ENCODE measurements at regions not wholly inside any gene's neighbourhood (a gene's known extent, or its start where the extent isn't known, plus 50 kb on each side); places are given as distances from the start of the nearest gene placed in this dataset.

- TF ChIP-seq SUZ12 (IDR thresholded peaks at IDR 0.05; ENCODE audit: extremely low read depth, insufficient read depth, insufficient read length) = no peak
- DNase-seq (ENCODE audit: low read depth, low spot score) = no peak
- Histone ChIP-seq H3K27me3 (ENCODE audit: insufficient read depth, insufficient read length) (peaks cover 2% of the 10 kb centered on the region), H3K4me1 (ENCODE audit: insufficient read depth, insufficient read length) (peaks cover 8% of the 10 kb centered on the region), H3K36me3 (ENCODE audit: insufficient read depth, insufficient read length, low read length) (no peaks in the 10 kb centered on the region), H3K4me3 (ENCODE audit: insufficient read length, low read depth) (no peak overlapping the region), H3K9me3 (ENCODE audit: insufficient read depth, low read length) (peaks cover 7% of the 10 kb centered on the region; the same call in 1 of the 2 replicates), H3K9ac (ENCODE audit: insufficient read length, low read depth) (no peak overlapping the region)
Measured at GRCh38 chr12:124637581-124637981, 70.2 kb upstream of the NCOR2 start.

DNA sequence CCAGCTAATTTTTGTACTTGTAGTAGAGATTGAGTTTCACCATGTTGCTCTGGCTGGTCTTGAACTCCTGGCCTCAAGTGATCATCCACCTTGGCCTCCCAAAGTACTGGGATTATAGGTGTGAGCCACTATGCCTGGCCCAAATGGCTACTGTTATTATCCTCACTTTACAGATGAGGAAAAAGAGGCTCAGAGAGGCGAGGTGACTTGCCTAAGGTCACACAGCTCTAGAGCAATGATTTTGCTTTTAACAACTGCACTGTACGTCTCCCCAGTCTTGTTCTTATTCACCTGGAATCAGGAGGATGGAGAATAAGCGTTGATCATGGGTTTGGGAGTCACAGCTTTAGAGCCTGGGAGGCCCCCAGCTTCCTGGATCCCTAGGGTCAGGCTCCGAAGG is 69.8 kb upstream of the NCOR2 start:
- TF ChIP-seq SUZ12 (IDR thresholded peaks at IDR 0.05; ENCODE audit: extremely low read depth, insufficient read depth, insufficient read length) = no peak
- TF ChIP-seq YY1 (IDR thresholded peaks at IDR 0.05; ENCODE audit: insufficient read depth, insufficient read length) = no peak
- no peak for TF ChIP-seq ZNF274 (IDR thresholded peaks at IDR 0.05; ENCODE audit: low read depth, low read length)
- H3K4me1 ChIP-seq (ENCODE audit: insufficient read depth, insufficient read length) = peaks cover 9% of the 10 kb centered on the region
- H3K27me3 ChIP-seq (ENCODE audit: insufficient read depth, insufficient read length) = peaks cover 2% of the 10 kb centered on the region
- no peak overlapping the region for H3K4me3 ChIP-seq (ENCODE audit: insufficient read length, low read depth)
- DNase-seq (ENCODE audit: low read depth, low spot score) = no peak
- H3K9me3 ChIP-seq (ENCODE audit: insufficient read depth, low read length) = peaks cover 7% of the 10 kb centered on the region; the same call in 1 of the 2 replicates
- H3K36me3 ChIP-seq (ENCODE audit: insufficient read depth, insufficient read length, low read length) = no peaks in the 10 kb centered on the region
- H3K9ac ChIP-seq (ENCODE audit: insufficient read length, low read depth) = no peak overlapping the region

- Histone ChIP-seq H3K4me3 (ENCODE audit: insufficient read length, low read depth) (no peak overlapping the region), H3K27me3 (ENCODE audit: insufficient read depth, insufficient read length) (no peaks in the 10 kb centered on the region), H3K9me3 (ENCODE audit: insufficient read depth, low read length) (peaks cover 7% of the 10 kb centered on the region; the same call in 1 of the 2 replicates), H3K9ac (ENCODE audit: insufficient read length, low read depth) (no peak overlapping the region), H3K4me1 (ENCODE audit: insufficient read depth, insufficient read length) (peaks cover 9% of the 10 kb centered on the region), H3K36me3 (ENCODE audit: insufficient read depth, insufficient read length, low read length) (no peaks in the 10 kb centered on the region)
- no peak for TF ChIP-seq ZNF274 (IDR thresholded peaks at IDR 0.05; ENCODE audit: low read depth, low read length)
- no peak for TF ChIP-seq YY1 (IDR thresholded peaks at IDR 0.05; ENCODE audit: insufficient read depth, insufficient read length)
- TF ChIP-seq SUZ12 (IDR thresholded peaks at IDR 0.05; ENCODE audit: extremely low read depth, insufficient read depth, insufficient read length) = no peak
- no peak for DNase-seq (ENCODE audit: low read depth, low spot score)
Measured at GRCh38 chr12:124636138-124636978, 68.9 kb upstream of the NCOR2 start.

DNA sequence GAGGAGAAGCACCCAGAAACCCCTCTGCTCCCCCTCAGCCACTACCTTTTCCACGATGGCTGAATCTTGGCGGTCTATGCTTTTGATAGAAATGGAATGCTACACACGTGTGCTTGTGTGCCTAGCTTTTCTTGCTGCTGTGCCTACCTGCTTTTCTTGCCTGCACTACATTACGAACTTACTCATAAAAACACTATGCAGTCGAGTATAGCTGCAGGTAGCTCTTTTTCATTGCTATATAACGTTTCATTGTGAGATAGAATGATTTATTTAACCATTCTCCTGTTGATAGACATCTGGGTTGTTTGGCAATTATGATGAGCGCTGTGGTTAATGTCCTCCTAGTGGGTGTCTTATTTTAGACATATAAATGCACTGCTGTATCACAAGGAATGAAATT is 67.9 kb upstream of the NCOR2 start:
- Histone ChIP-seq H3K9me3 (ENCODE audit: insufficient read depth, low read length) (peaks cover 3% of the 10 kb centered on the region; the same call in 1 of the 2 replicates), H3K4me1 (ENCODE audit: insufficient read depth, insufficient read length) (peaks cover 9% of the 10 kb centered on the region), H3K4me3 (ENCODE audit: insufficient read length, low read depth) (no peak overlapping the region), H3K36me3 (ENCODE audit: insufficient read depth, insufficient read length, low read length) (no peaks in the 10 kb centered on the region), H3K27me3 (ENCODE audit: insufficient read depth, insufficient read length) (no peaks in the 10 kb centered on the region), H3K9ac (ENCODE audit: insufficient read length, low read depth) (no peak overlapping the region)
- TF ChIP-seq SUZ12 (IDR thresholded peaks at IDR 0.05; ENCODE audit: extremely low read depth, insufficient read depth, insufficient read length) = no peak
- no peak for DNase-seq (ENCODE audit: low read depth, low spot score)

- TF ChIP-seq YY1 (IDR thresholded peaks at IDR 0.05; ENCODE audit: insufficient read depth, insufficient read length) (no peak), ZNF274 (IDR thresholded peaks at IDR 0.05; ENCODE audit: low read depth, low read length) (no peak), SUZ12 (IDR thresholded peaks at IDR 0.05; ENCODE audit: extremely low read depth, insufficient read depth, insufficient read length) (no peak)
- no peak for DNase-seq (ENCODE audit: low read depth, low spot score)
- Histone ChIP-seq H3K4me3 (ENCODE audit: insufficient read length, low read depth) (no peak overlapping the region), H3K4me1 (ENCODE audit: insufficient read depth, insufficient read length) (peaks cover 9% of the 10 kb centered on the region), H3K9ac (ENCODE audit: insufficient read length, low read depth) (peak overlapping the region; percentile 11), H3K36me3 (ENCODE audit: insufficient read depth, insufficient read length, low read length) (no peaks in the 10 kb centered on the region), H3K27me3 (ENCODE audit: insufficient read depth, insufficient read length) (no peaks in the 10 kb centered on the region), H3K9me3 (ENCODE audit: insufficient read depth, low read length) (peaks cover 9% of the 10 kb centered on the region; the same call in 1 of the 2 replicates)
Measured at GRCh38 chr12:124633365-124634362, 66.3 kb upstream of the NCOR2 start.

DNA sequence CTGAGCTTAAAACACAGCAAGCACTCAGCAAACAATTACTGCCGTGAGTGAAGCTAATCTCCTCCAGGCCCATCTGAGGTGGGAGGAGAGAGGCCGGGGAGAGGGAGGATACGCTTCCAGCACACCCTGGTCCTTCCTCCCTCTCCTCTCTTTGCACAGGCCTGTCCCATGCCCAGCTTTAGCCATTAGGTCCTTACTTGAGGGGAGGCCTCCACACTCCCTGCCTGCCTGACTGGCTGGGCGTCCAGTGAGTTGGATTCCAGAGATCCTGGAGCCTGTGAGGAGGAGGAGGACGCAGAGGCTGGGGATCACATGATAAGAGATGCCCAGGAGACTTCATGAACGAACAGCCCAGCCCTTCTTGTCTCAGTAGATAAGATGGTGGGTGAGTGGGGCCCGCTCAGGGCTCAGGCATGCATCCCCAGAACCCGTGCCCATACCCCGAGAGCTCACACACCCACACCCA is 65.1 kb upstream of the NCOR2 start:
- Histone ChIP-seq H3K9ac (ENCODE audit: insufficient read length, low read depth) (no peak overlapping the region), H3K27me3 (ENCODE audit: insufficient read depth, insufficient read length) (no peaks in the 10 kb centered on the region), H3K9me3 (ENCODE audit: insufficient read depth, low read length) (peaks cover 9% of the 10 kb centered on the region; the same call in 1 of the 2 replicates), H3K4me1 (ENCODE audit: insufficient read depth, insufficient read length) (peaks cover 9% of the 10 kb centered on the region), H3K36me3 (ENCODE audit: insufficient read depth, insufficient read length, low read length) (no peaks in the 10 kb centered on the region), H3K4me3 (ENCODE audit: insufficient read length, low read depth) (no peak overlapping the region)
- no peak for TF ChIP-seq SUZ12 (IDR thresholded peaks at IDR 0.05; ENCODE audit: extremely low read depth, insufficient read depth, insufficient read length)
- no peak for TF ChIP-seq YY1 (IDR thresholded peaks at IDR 0.05; ENCODE audit: insufficient read depth, insufficient read length)
- no peak for TF ChIP-seq ZNF274 (IDR thresholded peaks at IDR 0.05; ENCODE audit: low read depth, low read length)
- no peak for DNase-seq (ENCODE audit: low read depth, low spot score)
